ENCODE measurements at regions not wholly inside any gene's neighbourhood (a gene's known extent, or its start where the extent isn't known, plus 50 kb on each side); places are given as distances from the start of the nearest gene placed in this dataset.
A peak's percentile ranks its signal among the peaks of the same experiment; 100 is the strongest.

- Histone ChIP-seq H4K20me1 (ENCODE audit: insufficient read depth) (no peaks in the 10 kb centered on the region), H3K36me3 (ENCODE audit: insufficient read depth) (no peaks in the 10 kb centered on the region), H3K27ac (no peak overlapping the region), H3K4me2 (no peak overlapping the region), H3K9ac (no peak overlapping the region), H3K27me3 (ENCODE audit: insufficient read depth, low read depth) (no peaks in the 10 kb centered on the region), H3K4me1 (ENCODE audit: low read depth, poor library complexity, severe bottlenecking) (no peaks in the 10 kb centered on the region), H3K4me3 (IDR thresholded peaks at IDR 0.05; ENCODE audit: insufficient read depth, low read depth, low read length) (no peak overlapping the region), H2AFZ (ENCODE audit: low read depth) (no peak overlapping the region), H3K79me2 (ENCODE audit: insufficient read depth, low read depth) (no peaks in the 10 kb centered on the region)
- TF ChIP-seq CTCF (conservative IDR thresholded peaks at IDR 0.05; ENCODE audit: low read depth, low read length) = no peak
Measured at GRCh38 chr9:602716-603115, 238.8 kb upstream of the DMRT1 start.

DNA sequence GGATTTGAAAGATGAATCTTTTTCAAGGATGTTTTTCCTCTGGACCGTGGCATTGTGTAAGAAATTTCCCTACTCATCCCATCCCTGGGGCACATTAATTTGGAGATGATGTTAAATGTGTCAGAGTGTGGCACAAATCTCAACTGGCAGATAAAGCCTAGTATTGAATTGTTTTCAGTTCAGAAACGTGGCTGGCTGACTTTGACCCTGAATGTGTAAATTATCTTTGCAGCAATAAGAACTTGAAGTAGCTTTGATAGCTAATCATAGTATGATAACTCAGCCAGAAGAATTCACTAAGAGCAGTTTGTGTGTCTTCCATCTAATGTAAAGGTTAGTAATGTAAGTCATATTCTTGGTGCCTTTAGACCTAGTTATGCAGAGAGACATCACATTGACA lies 238.4 kb upstream of the DMRT1 start:
- H3K36me3 ChIP-seq (ENCODE audit: insufficient read depth) = no peaks in the 10 kb centered on the region
- TF ChIP-seq CTCF (conservative IDR thresholded peaks at IDR 0.05; ENCODE audit: low read depth, low read length) = no peak

GRCh38 chr9:607417-607816 lies 234.1 kb upstream of the DMRT1 start:
- Histone ChIP-seq H3K79me2 (ENCODE audit: insufficient read depth, low read depth) (no peaks in the 10 kb centered on the region), H2AFZ (ENCODE audit: low read depth) (no peak overlapping the region), H3K4me3 (IDR thresholded peaks at IDR 0.05; ENCODE audit: insufficient read depth, low read depth, low read length) (no peak overlapping the region), H4K20me1 (ENCODE audit: insufficient read depth) (no peaks in the 10 kb centered on the region), H3K27ac (no peak overlapping the region), H3K4me2 (no peak overlapping the region), H3K36me3 (ENCODE audit: insufficient read depth) (no peaks in the 10 kb centered on the region), H3K4me1 (ENCODE audit: low read depth, poor library complexity, severe bottlenecking) (peaks cover 7% of the 10 kb centered on the region), H3K9ac (no peak overlapping the region), H3K27me3 (ENCODE audit: insufficient read depth, low read depth) (no peaks in the 10 kb centered on the region)
- TF ChIP-seq CTCF (conservative IDR thresholded peaks at IDR 0.05; ENCODE audit: low read depth, low read length) = no peak

More for the DNA sequence above, 238.4 kb upstream of the DMRT1 start:
- Histone ChIP-seq H3K79me2 (ENCODE audit: insufficient read depth, low read depth) (no peaks in the 10 kb centered on the region), H3K4me1 (ENCODE audit: low read depth, poor library complexity, severe bottlenecking) (no peaks in the 10 kb centered on the region), H3K4me2 (no peak overlapping the region), H3K4me3 (IDR thresholded peaks at IDR 0.05; ENCODE audit: insufficient read depth, low read depth, low read length) (no peak overlapping the region), H3K27me3 (ENCODE audit: insufficient read depth, low read depth) (no peaks in the 10 kb centered on the region), H3K27ac (no peak overlapping the region), H2AFZ (ENCODE audit: low read depth) (no peak overlapping the region), H4K20me1 (ENCODE audit: insufficient read depth) (no peaks in the 10 kb centered on the region), H3K9ac (no peak overlapping the region)

GRCh38 chr9:613771-614347 lies 227.6 kb upstream of the DMRT1 start:
- H3K79me2 ChIP-seq (ENCODE audit: insufficient read depth, low read depth) = no peaks in the 10 kb centered on the region
- peak overlapping the region; percentile 33 for H2AFZ ChIP-seq (ENCODE audit: low read depth)
- no peak overlapping the region for H3K9ac ChIP-seq
- H3K27me3 ChIP-seq (ENCODE audit: insufficient read depth, low read depth) = no peaks in the 10 kb centered on the region
- H4K20me1 ChIP-seq (ENCODE audit: insufficient read depth) = no peaks in the 10 kb centered on the region
- no peaks in the 10 kb centered on the region for H3K36me3 ChIP-seq (ENCODE audit: insufficient read depth)
- no peak overlapping the region for H3K4me3 ChIP-seq (IDR thresholded peaks at IDR 0.05; ENCODE audit: insufficient read depth, low read depth, low read length)
- peak; percentile 94 for TF ChIP-seq CTCF (conservative IDR thresholded peaks at IDR 0.05; ENCODE audit: low read depth, low read length)
- H3K4me2 ChIP-seq = peak overlapping the region; percentile 37
- peak overlapping the region; percentile 9; the same call in 1 of the 2 replicates for H3K27ac ChIP-seq
- peaks cover 27% of the 10 kb centered on the region for H3K4me1 ChIP-seq (ENCODE audit: low read depth, poor library complexity, severe bottlenecking)

Data from KMS-11 (cell line).